Upper lobe of left lung (tissue), 4 donors: ENCODE measurements at regions not wholly inside any gene's neighbourhood (a gene's known extent, or its start where the extent isn't known, plus 50 kb on each side); places are given as distances from the start of the nearest gene placed in this dataset.

Source experiments
- POLR2A ChIP-seq, 4 donors: fragments of 450-650 bp; IDR thresholded peaks; one replicate each; pipeline ENCODE4 v1.5.1; 2016 to 2017; ENCODE audit warnings: antibody characterized with exemption in 4 of 4, mild to moderate bottlenecking in 2 of 4
- POLR2AphosphoS5 ChIP-seq, 2 donors: sonication (generic); formaldehyde crosslinking; IDR thresholded peaks; one replicate each; pipeline ENCODE4 v1.5.1; 2017; ENCODE audit warnings: antibody characterized with exemption in 2 of 2
- TF ChIP-seq, protein P1 (sequence below), 6 experiments: fragments of 450-650 bp in 4 of 6; fragments of 200-600 bp in 2 of 6; sonication (generic) in 2 of 6; IDR thresholded peaks; one replicate each; pipeline ENCODE4 v1.5.1; 2016 to 2019; ENCODE audit warnings: antibody characterized with exemption in 6 of 6

DNA sequence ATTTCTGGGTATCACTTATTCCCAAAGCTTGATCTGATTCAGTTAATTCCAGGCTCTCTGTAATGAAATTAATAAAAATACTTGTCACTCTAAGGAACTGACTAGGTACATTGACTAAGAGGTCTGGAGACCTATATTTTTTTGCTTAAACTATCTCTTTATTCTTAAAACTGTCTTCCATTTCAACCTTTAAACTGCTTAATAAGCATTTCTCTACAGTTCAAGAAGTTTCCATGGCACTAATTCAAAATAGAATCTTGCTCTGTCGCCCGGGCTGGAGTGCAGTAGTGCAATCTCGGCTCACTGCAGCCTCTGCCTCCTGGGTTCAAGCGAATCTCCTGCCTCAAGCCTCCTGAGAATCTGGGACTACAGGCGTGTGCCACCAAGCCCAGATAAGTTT is 117.4 kb downstream of the MTPAP start:
- no peak for TF ChIP-seq POLR2A (IDR thresholded peaks at IDR 0.05)
- TF ChIP-seq, protein P1, sequence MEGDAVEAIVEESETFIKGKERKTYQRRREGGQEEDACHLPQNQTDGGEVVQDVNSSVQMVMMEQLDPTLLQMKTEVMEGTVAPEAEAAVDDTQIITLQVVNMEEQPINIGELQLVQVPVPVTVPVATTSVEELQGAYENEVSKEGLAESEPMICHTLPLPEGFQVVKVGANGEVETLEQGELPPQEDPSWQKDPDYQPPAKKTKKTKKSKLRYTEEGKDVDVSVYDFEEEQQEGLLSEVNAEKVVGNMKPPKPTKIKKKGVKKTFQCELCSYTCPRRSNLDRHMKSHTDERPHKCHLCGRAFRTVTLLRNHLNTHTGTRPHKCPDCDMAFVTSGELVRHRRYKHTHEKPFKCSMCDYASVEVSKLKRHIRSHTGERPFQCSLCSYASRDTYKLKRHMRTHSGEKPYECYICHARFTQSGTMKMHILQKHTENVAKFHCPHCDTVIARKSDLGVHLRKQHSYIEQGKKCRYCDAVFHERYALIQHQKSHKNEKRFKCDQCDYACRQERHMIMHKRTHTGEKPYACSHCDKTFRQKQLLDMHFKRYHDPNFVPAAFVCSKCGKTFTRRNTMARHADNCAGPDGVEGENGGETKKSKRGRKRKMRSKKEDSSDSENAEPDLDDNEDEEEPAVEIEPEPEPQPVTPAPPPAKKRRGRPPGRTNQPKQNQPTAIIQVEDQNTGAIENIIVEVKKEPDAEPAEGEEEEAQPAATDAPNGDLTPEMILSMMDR (IDR thresholded peaks at IDR 0.05), result no peak
- no peak for TF ChIP-seq POLR2AphosphoS5 (IDR thresholded peaks at IDR 0.05)
